Neuronal stem cell (in vitro differentiated cells): ENCODE measurements at regions not wholly inside any gene's neighbourhood (a gene's known extent, or its start where the extent isn't known, plus 50 kb on each side); places are given as distances from the start of the nearest gene placed in this dataset.
"Not testable (repeated sequence)": the region's sequence is repeated elsewhere in the genome, so short reads cannot be mapped to it uniquely, and the experiment has no call there.

Experiments
- DNase-seq: peaks from one replicate; pipeline ENCODE4 v3.0.0-alpha.2; 2013; ENCODE audit warnings: low spot score
- H2AFZ ChIP-seq: one replicate; pipeline ENCODE4 v1.6.1; 2013; ENCODE audit warnings: mild to moderate bottlenecking, low read length, inconsistent platforms
- H2AK5ac ChIP-seq: 2 replicates; pipeline ENCODE4 v1.6.1; 2013; ENCODE audit warnings: low read depth, mild to moderate bottlenecking, inconsistent platforms, low read length, moderate library complexity, mixed read lengths
- H2BK120ac ChIP-seq: 2 replicates; pipeline ENCODE4 v1.6.1; 2013; ENCODE audit warnings: low read depth, mild to moderate bottlenecking, inconsistent platforms, low read length, moderate library complexity, mixed read lengths
- H2BK12ac ChIP-seq: one replicate; pipeline ENCODE4 v1.6.1; 2013; ENCODE audit warnings: low read length, inconsistent platforms
- H2BK15ac ChIP-seq: 2 replicates; pipeline ENCODE4 v1.6.1; 2013; ENCODE audit warnings: mild to moderate bottlenecking, low read length, inconsistent platforms, mixed read lengths
- H2BK5ac ChIP-seq: one replicate; pipeline ENCODE4 v1.6.1; 2013; ENCODE audit warnings: inconsistent platforms, mild to moderate bottlenecking, low read length, moderate library complexity
- H3K14ac ChIP-seq: one replicate; pipeline ENCODE4 v1.6.1; 2013; ENCODE audit warnings: low read length, inconsistent platforms
- H3K18ac ChIP-seq: 2 replicates; pipeline ENCODE4 v1.6.1; 2013; ENCODE audit warnings: low read length, inconsistent platforms
- H3K23ac ChIP-seq: 2 replicates; pipeline ENCODE4 v1.6.1; 2013; ENCODE audit warnings: low read depth, mild to moderate bottlenecking, mixed read lengths, low read length, inconsistent platforms; ENCODE audit not compliant: poor library complexity
- H3K27ac ChIP-seq: replicated peaks from 3 replicates; pipeline ENCODE4 v1.5.1; 2013; ENCODE audit warnings: low read length, inconsistent platforms
- H3K27me3 ChIP-seq, 3 experiments: 2 replicates each; pipeline ENCODE4 v1.6.1; 2013; ENCODE audit warnings: low read length in 3 of 3, mild to moderate bottlenecking in 2 of 3, inconsistent platforms in 1 of 3, low read depth in 1 of 3, mixed read lengths in 1 of 3, moderate library complexity in 1 of 3; ENCODE audit not compliant: control insufficient read depth in 3 of 3, insufficient read depth in 3 of 3
- H3K36me3 ChIP-seq, 2 donors: replicated peaks in 1 of 2; 2 replicates each; pipeline ENCODE4 v1.6.1; 2013; ENCODE audit warnings: low read length in 2 of 2; ENCODE audit not compliant: control insufficient read depth in 2 of 2, insufficient read depth in 2 of 2
- H3K4ac ChIP-seq: 2 replicates; pipeline ENCODE4 v1.6.1; 2013; ENCODE audit warnings: inconsistent platforms, mild to moderate bottlenecking, low read length, moderate library complexity
- H3K4me1 ChIP-seq, 2 donors: 1 replicate in 1 of 2; 2 replicates in 1 of 2; pipeline ENCODE4 v1.6.1; 2013; ENCODE audit warnings: low read length in 2 of 2, low read depth in 1 of 2; ENCODE audit not compliant: control insufficient read depth in 2 of 2, insufficient read depth in 1 of 2
- H3K4me2 ChIP-seq: one replicate; pipeline ENCODE4 v1.6.1; 2013; ENCODE audit warnings: mild to moderate bottlenecking, low read length, inconsistent platforms; ENCODE audit not compliant: insufficient read depth, poor library complexity, severe bottlenecking
- H3K4me3 ChIP-seq, 2 donors: 2 replicates each; pipeline ENCODE4 v1.5.1; 2013; ENCODE audit warnings: low read length in 2 of 2, mild to moderate bottlenecking in 2 of 2, inconsistent platforms in 1 of 2, moderate library complexity in 1 of 2
- H3K79me1 ChIP-seq: one replicate; pipeline ENCODE4 v1.6.1; 2013; ENCODE audit warnings: low read depth, mild to moderate bottlenecking, inconsistent platforms, low read length, moderate library complexity
- H3K9ac ChIP-seq: one replicate; pipeline ENCODE4 v1.6.1; 2013; ENCODE audit warnings: mild to moderate bottlenecking, low read depth, low read length, inconsistent platforms; ENCODE audit not compliant: poor library complexity
- H3K9me3 ChIP-seq, 2 donors: replicated peaks in 1 of 2; 2 replicates each; pipeline versions ENCODE3 to v1.6.1; 2013; ENCODE audit warnings: low read length in 2 of 2, mild to moderate bottlenecking in 2 of 2, inconsistent platforms in 1 of 2, low read depth in 1 of 2, mixed read lengths in 1 of 2, moderate library complexity in 1 of 2; ENCODE audit not compliant: control insufficient read depth in 2 of 2, insufficient read depth in 1 of 2
- H4K8ac ChIP-seq: one replicate; pipeline ENCODE4 v1.6.1; 2013; ENCODE audit warnings: low read depth, mild to moderate bottlenecking, inconsistent platforms, low read length, moderate library complexity
- H4K91ac ChIP-seq: one replicate; pipeline ENCODE4 v1.6.1; 2013; ENCODE audit warnings: low read length, low read depth, mild to moderate bottlenecking, inconsistent platforms; ENCODE audit not compliant: poor library complexity
- WGBS, 2 donors: extraction: QIAGEN DNeasy Blood & Tissue Kit; methylation state at CpG; one replicate each; pipeline ENCODE4 v1.1.7; 2013; ENCODE audit warnings: missing lambda C conversion rate in 2 of 2, mixed read lengths in 1 of 2; ENCODE audit not compliant: insufficient read length in 2 of 2, insufficient replicate concordance in 1 of 2; ENCODE audit errors: extremely low coverage in 2 of 2; 5-methylcytosine and 5-hydroxymethylcytosine counted together

GRCh38 chr3:16076564-16076963 is 97.9 kb upstream of the GALNT15 start:
- no peak overlapping the region for H3K4ac ChIP-seq
- no peaks in the 10 kb centered on the region for H3K79me1 ChIP-seq
- no peaks in the 10 kb centered on the region for H3K4me1 ChIP-seq
- no peak overlapping the region for H2BK12ac ChIP-seq
- H3K23ac ChIP-seq: no peak overlapping the region
- no peak overlapping the region for H3K14ac ChIP-seq
- H4K8ac ChIP-seq: no peak overlapping the region
- no peak overlapping the region for H2BK15ac ChIP-seq
- H4K91ac ChIP-seq: no peak overlapping the region
- H3K27me3 ChIP-seq: no peaks in the 10 kb centered on the region
- no peak overlapping the region for H3K4me2 ChIP-seq
- H2AK5ac ChIP-seq: no peak overlapping the region
- DNase-seq: no peak
- H3K9me3 ChIP-seq: peaks cover 0 to under 1% of the 10 kb centered on the region in 2 donors
- no peak overlapping the region for H2AFZ ChIP-seq
- H2BK120ac ChIP-seq: no peak overlapping the region
- H3K18ac ChIP-seq: no peak overlapping the region
- H3K4me3 ChIP-seq: no peak overlapping the region
- H3K36me3 ChIP-seq: no peaks in the 10 kb centered on the region
- H3K27ac ChIP-seq: no peak overlapping the region
- no CpG with 5 or more reads among the region's 2 CpGs for WGBS, 2 donors
- H2BK5ac ChIP-seq: no peak overlapping the region
- no peak overlapping the region for H3K9ac ChIP-seq

GRCh38 chr3:16077146-16077545 is 97.3 kb upstream of the GALNT15 start:
- not testable (repeated sequence) for H3K4ac ChIP-seq, H3K4me2 ChIP-seq, H3K9ac ChIP-seq, H3K36me3 ChIP-seq, H3K23ac ChIP-seq, H3K14ac ChIP-seq, H2AK5ac ChIP-seq, H4K8ac ChIP-seq, H4K91ac ChIP-seq, H2AFZ ChIP-seq, H3K27ac ChIP-seq, H2BK120ac ChIP-seq, DNase-seq, H3K79me1 ChIP-seq, H3K18ac ChIP-seq, H3K27me3 ChIP-seq, H3K9me3 ChIP-seq, H2BK12ac ChIP-seq, H3K4me3 ChIP-seq, H3K4me1 ChIP-seq, H2BK5ac ChIP-seq, H2BK15ac ChIP-seq
- no CpG with 5 or more reads among the region's 5 CpGs for WGBS, 2 donors

- not testable (repeated sequence) for H3K4me2 ChIP-seq, H3K14ac ChIP-seq, H3K27ac ChIP-seq, H4K8ac ChIP-seq, H3K4ac ChIP-seq, H3K27me3 ChIP-seq, H4K91ac ChIP-seq, H3K9me3 ChIP-seq, H3K18ac ChIP-seq, H2BK5ac ChIP-seq, H2BK12ac ChIP-seq, H2AFZ ChIP-seq, H3K36me3 ChIP-seq, H3K4me1 ChIP-seq, H3K9ac ChIP-seq, DNase-seq, H2BK15ac ChIP-seq, H3K23ac ChIP-seq, H3K79me1 ChIP-seq, H2BK120ac ChIP-seq, H3K4me3 ChIP-seq, H2AK5ac ChIP-seq
- WGBS, 2 donors: no CpG with 5 or more reads among the region's 8 CpGs
Measured at GRCh38 chr3:16077681-16078080, 96.8 kb upstream of the GALNT15 start.

GRCh38 chr3:16079519-16079918 is 95.0 kb upstream of the GALNT15 start:
- DNase-seq: no peak

More at GRCh38 chr3:16079519-16079918, 95.0 kb upstream of the GALNT15 start:
- peaks cover 0 to 2% of the 10 kb centered on the region in 2 donors for H3K36me3 ChIP-seq
- no peak overlapping the region for H3K4me2 ChIP-seq
- H3K79me1 ChIP-seq: no peaks in the 10 kb centered on the region
- no peaks in the 10 kb centered on the region for H3K4me1 ChIP-seq
- WGBS, 2 donors: no CpG with 5 or more reads among the region's 2 CpGs
- no peak overlapping the region for H2BK15ac ChIP-seq
- no peak overlapping the region for H3K9ac ChIP-seq
- H2BK5ac ChIP-seq: no peak overlapping the region
- no peak overlapping the region for H3K23ac ChIP-seq
- H3K4ac ChIP-seq: no peak overlapping the region
- no peak overlapping the region for H2AFZ ChIP-seq
- no peak overlapping the region for H2BK12ac ChIP-seq
- no peaks in the 10 kb centered on the region for H3K27me3 ChIP-seq
- no peak overlapping the region for H2BK120ac ChIP-seq
- H3K18ac ChIP-seq: no peak overlapping the region
- H3K9me3 ChIP-seq: peaks cover 0 to 6% of the 10 kb centered on the region in 2 donors
- no peak overlapping the region for H4K91ac ChIP-seq
- H3K27ac ChIP-seq: no peak overlapping the region
- no peak overlapping the region for H2AK5ac ChIP-seq
- no peak overlapping the region for H4K8ac ChIP-seq
- no peak overlapping the region for H3K4me3 ChIP-seq
- H3K14ac ChIP-seq: no peak overlapping the region
